GM12801 (cell line): ENCODE measurements at regions not wholly inside any gene's neighbourhood (a gene's known extent, or its start where the extent isn't known, plus 50 kb on each side); places are given as distances from the start of the nearest gene placed in this dataset.

Experiments
- CTCF ChIP-seq: IDR thresholded peaks from one replicate; pipeline ENCODE4 v1.5.1; 2011; ENCODE audit warnings: control low read depth; ENCODE audit not compliant: insufficient read length; ENCODE audit errors: extremely low read depth

GRCh38 chr3:161555320-161555719 is 58.7 kb downstream of the OTOL1 start:
- TF ChIP-seq CTCF, result no peak

GRCh38 chr3:161556533-161556932 is 59.9 kb downstream of the OTOL1 start:
- TF ChIP-seq CTCF, result no peak

- no peak for TF ChIP-seq CTCF
These were observed 60.3 kb downstream of the OTOL1 start for GRCh38 chr3:161556941-161557340.

GRCh38 chr3:161557445-161558150 is 61.0 kb downstream of the OTOL1 start:
- no peak for TF ChIP-seq CTCF

- TF ChIP-seq CTCF, result no peak
These were observed 61.6 kb downstream of the OTOL1 start for GRCh38 chr3:161558236-161558635.

- no peak for TF ChIP-seq CTCF
These were observed 62.8 kb downstream of the OTOL1 start for GRCh38 chr3:161559177-161559998.

GRCh38 chr3:161560008-161560637 is 63.5 kb downstream of the OTOL1 start:
- no peak for TF ChIP-seq CTCF
